ENCODE measurements at regions not wholly inside any gene's neighbourhood (a gene's known extent, or its start where the extent isn't known, plus 50 kb on each side); places are given as distances from the start of the nearest gene placed in this dataset.
"Not testable (repeated sequence)": the region's sequence is repeated elsewhere in the genome, so short reads cannot be mapped to it uniquely, and the experiment has no call there.

GRCh38 chr12:25677232-25677937 is 124.3 kb upstream of the LMNTD1 start:
- H3K4me1 Mint-ChIP-seq, result no peaks in the 10 kb centered on the region
- H3K36me3 Mint-ChIP-seq (ENCODE audit: low read depth), result no peaks in the 10 kb centered on the region
- no peak for DNase-seq
- H3K4me3 Mint-ChIP-seq, result no peak overlapping the region
- peaks cover 2% of the 10 kb centered on the region for H3K27me3 Mint-ChIP-seq (ENCODE audit: low read depth, poor library complexity)
- no peaks in the 10 kb centered on the region for H3K9me3 Mint-ChIP-seq
- TF ChIP-seq CTCF (IDR thresholded peaks at IDR 0.05), result no peak
- no peak overlapping the region for H3K27ac Mint-ChIP-seq

GRCh38 chr12:25681580-25681979 is 128.5 kb upstream of the LMNTD1 start:
- H3K27me3 Mint-ChIP-seq (ENCODE audit: low read depth, poor library complexity), result peaks cover 2% of the 10 kb centered on the region
- TF ChIP-seq CTCF (IDR thresholded peaks at IDR 0.05), result no peak
- no peaks in the 10 kb centered on the region for H3K9me3 Mint-ChIP-seq
- no peak for DNase-seq
- no peaks in the 10 kb centered on the region for H3K4me1 Mint-ChIP-seq
- no peak overlapping the region for H3K27ac Mint-ChIP-seq
- no peak overlapping the region for H3K4me3 Mint-ChIP-seq
- H3K36me3 Mint-ChIP-seq (ENCODE audit: low read depth), result no peaks in the 10 kb centered on the region

DNA sequence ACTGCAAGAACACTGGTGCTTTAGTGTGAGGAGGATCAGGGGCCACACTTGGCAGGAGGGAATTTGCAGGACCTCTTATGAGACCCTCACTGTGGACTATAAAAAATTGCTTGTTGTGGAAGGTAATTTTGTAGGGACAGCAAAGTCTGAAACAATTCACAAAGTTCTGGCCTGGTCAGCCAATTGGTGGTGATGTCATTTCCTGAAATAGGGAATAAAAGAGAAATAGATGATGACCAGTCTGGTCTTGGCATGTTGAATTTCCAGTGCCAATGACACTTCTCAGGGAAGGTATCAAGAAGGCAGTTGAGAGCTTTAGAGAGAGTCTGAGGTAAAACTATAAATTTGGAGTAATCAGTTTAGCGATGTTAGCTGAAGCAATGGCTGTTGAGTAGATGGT is 129.3 kb upstream of the LMNTD1 start:
- TF ChIP-seq CTCF (IDR thresholded peaks at IDR 0.05), result no peak
- no peak for DNase-seq
- H3K36me3 Mint-ChIP-seq (ENCODE audit: low read depth), result peaks cover 4% of the 10 kb centered on the region
- H3K4me3 Mint-ChIP-seq, result no peak overlapping the region
- peaks cover 4% of the 10 kb centered on the region for H3K4me1 Mint-ChIP-seq
- H3K9me3 Mint-ChIP-seq, result peaks cover 7% of the 10 kb centered on the region
- H3K27me3 Mint-ChIP-seq (ENCODE audit: low read depth, poor library complexity), result peaks cover 2% of the 10 kb centered on the region
- H3K27ac Mint-ChIP-seq, result no peak overlapping the region

DNA sequence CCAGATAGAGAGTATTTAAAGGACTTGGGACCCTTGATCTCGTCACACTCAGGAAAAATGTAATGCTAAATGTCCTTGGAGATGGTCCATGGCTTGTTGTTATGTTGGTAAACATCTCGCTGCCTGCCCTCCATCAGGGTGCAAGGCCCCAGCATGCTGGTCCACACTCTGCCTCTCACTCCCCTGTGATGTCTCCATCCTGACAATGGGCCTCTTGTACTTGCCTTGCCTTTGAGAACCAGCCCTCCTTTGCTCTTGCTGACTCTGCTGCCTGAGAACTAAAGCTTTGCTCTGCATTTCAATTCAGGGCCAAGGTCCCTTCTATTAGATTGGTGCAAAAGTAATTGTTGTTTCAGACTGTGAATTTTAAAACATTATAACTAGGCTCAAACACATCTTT is 131.0 kb upstream of the LMNTD1 start:
- peaks cover 12% of the 10 kb centered on the region for H3K9me3 Mint-ChIP-seq
- H3K4me3 Mint-ChIP-seq, result no peak overlapping the region
- no peak overlapping the region for H3K27ac Mint-ChIP-seq
- H3K4me1 Mint-ChIP-seq, result peaks cover 13% of the 10 kb centered on the region
- peaks cover 5% of the 10 kb centered on the region for H3K36me3 Mint-ChIP-seq (ENCODE audit: low read depth)
- no peak for TF ChIP-seq CTCF (IDR thresholded peaks at IDR 0.05)
- peaks cover 1% of the 10 kb centered on the region for H3K27me3 Mint-ChIP-seq (ENCODE audit: low read depth, poor library complexity)
- no peak for DNase-seq

- peaks cover 5% of the 10 kb centered on the region for H3K36me3 Mint-ChIP-seq (ENCODE audit: low read depth)
- no peak for TF ChIP-seq CTCF (IDR thresholded peaks at IDR 0.05)
- no peak overlapping the region for H3K27ac Mint-ChIP-seq
- H3K4me3 Mint-ChIP-seq, result no peak overlapping the region
- peaks cover 24% of the 10 kb centered on the region for H3K4me1 Mint-ChIP-seq
- peaks cover 3% of the 10 kb centered on the region for H3K27me3 Mint-ChIP-seq (ENCODE audit: low read depth, poor library complexity)
- no peak for DNase-seq
- H3K9me3 Mint-ChIP-seq, result peaks cover 12% of the 10 kb centered on the region
Observed at GRCh38 chr12:25686351-25686750, 133.3 kb upstream of the LMNTD1 start.

GRCh38 chr12:25687226-25687625 is 134.1 kb upstream of the LMNTD1 start:
- no peak for TF ChIP-seq CTCF (IDR thresholded peaks at IDR 0.05)
- H3K27me3 Mint-ChIP-seq (ENCODE audit: low read depth, poor library complexity), result peaks cover 8% of the 10 kb centered on the region
- H3K36me3 Mint-ChIP-seq (ENCODE audit: low read depth), result peaks cover 5% of the 10 kb centered on the region
- H3K27ac Mint-ChIP-seq, result peak overlapping the region; percentile 35
- DNase-seq, result no peak
- H3K4me3 Mint-ChIP-seq, result peak overlapping the region; percentile 10
- H3K9me3 Mint-ChIP-seq, result peaks cover 12% of the 10 kb centered on the region
- H3K4me1 Mint-ChIP-seq, result peaks cover 33% of the 10 kb centered on the region

- not testable (repeated sequence) for H3K36me3 Mint-ChIP-seq (ENCODE audit: low read depth); H3K27me3 Mint-ChIP-seq (ENCODE audit: low read depth, poor library complexity); DNase-seq; H3K27ac Mint-ChIP-seq; H3K4me3 Mint-ChIP-seq
- peaks cover 12% of the 10 kb centered on the region for H3K9me3 Mint-ChIP-seq
- H3K4me1 Mint-ChIP-seq, result peaks cover 39% of the 10 kb centered on the region
Observed at GRCh38 chr12:25688851-25689250, 135.8 kb upstream of the LMNTD1 start.

All from nephron progenitor cell (in vitro differentiated cells).